PC-3 (cell line): ENCODE measurements at regions not wholly inside any gene's neighbourhood (a gene's known extent, or its start where the extent isn't known, plus 50 kb on each side); places are given as distances from the start of the nearest gene placed in this dataset.

ENCODE experiments used
- EZH2phosphoT487 ChIP-seq: fragments of 300-600 bp; sonication (generic); IDR thresholded peaks from 2 replicates; pipeline ENCODE4 v1.6.1; 2018; ENCODE audit warnings: mild to moderate bottlenecking, antibody characterized with exemption, low read length, borderline replicate concordance
- TF ChIP-seq, protein P1 (sequence below): fragments of 300-600 bp; sonication (generic); conservative IDR thresholded peaks from 2 replicates; pipeline ENCODE4 v1.5.1; 2017; ENCODE audit warnings: antibody characterized with exemption, low read depth, mild to moderate bottlenecking, low read length

GRCh38 chr4:127560755-127561154 lies 72.0 kb upstream of the INTU start:
- TF ChIP-seq, protein P1, sequence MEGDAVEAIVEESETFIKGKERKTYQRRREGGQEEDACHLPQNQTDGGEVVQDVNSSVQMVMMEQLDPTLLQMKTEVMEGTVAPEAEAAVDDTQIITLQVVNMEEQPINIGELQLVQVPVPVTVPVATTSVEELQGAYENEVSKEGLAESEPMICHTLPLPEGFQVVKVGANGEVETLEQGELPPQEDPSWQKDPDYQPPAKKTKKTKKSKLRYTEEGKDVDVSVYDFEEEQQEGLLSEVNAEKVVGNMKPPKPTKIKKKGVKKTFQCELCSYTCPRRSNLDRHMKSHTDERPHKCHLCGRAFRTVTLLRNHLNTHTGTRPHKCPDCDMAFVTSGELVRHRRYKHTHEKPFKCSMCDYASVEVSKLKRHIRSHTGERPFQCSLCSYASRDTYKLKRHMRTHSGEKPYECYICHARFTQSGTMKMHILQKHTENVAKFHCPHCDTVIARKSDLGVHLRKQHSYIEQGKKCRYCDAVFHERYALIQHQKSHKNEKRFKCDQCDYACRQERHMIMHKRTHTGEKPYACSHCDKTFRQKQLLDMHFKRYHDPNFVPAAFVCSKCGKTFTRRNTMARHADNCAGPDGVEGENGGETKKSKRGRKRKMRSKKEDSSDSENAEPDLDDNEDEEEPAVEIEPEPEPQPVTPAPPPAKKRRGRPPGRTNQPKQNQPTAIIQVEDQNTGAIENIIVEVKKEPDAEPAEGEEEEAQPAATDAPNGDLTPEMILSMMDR, result no peak
- no peak for TF ChIP-seq EZH2phosphoT487
